ENCODE measurements at regions not wholly inside any gene's neighbourhood (a gene's known extent, or its start where the extent isn't known, plus 50 kb on each side); places are given as distances from the start of the nearest gene placed in this dataset.

- H3K36me3 ChIP-seq: no peaks in the 10 kb centered on the region
- peak in 1 of 2 experiments; percentile 64 for DNase-seq (ENCODE audit: low read depth in 1 of 2, low spot score in 2 of 2)
- H3K4me1 ChIP-seq (replicated peaks): peaks cover 39% of the 10 kb centered on the region
- H3K27ac ChIP-seq: 0 out of 2 replicates have a peak overlapping the region, but pooled peaks have one; percentile 21
- no peak overlapping the region for H3K4me3 ChIP-seq
- no peaks in the 10 kb centered on the region for H3K27me3 ChIP-seq (replicated peaks)
- H3K9me3 ChIP-seq (replicated peaks): no peaks in the 10 kb centered on the region
Measured at GRCh38 chr12:69059465-69060457, 126.8 kb upstream of the CPM start.

DNA sequence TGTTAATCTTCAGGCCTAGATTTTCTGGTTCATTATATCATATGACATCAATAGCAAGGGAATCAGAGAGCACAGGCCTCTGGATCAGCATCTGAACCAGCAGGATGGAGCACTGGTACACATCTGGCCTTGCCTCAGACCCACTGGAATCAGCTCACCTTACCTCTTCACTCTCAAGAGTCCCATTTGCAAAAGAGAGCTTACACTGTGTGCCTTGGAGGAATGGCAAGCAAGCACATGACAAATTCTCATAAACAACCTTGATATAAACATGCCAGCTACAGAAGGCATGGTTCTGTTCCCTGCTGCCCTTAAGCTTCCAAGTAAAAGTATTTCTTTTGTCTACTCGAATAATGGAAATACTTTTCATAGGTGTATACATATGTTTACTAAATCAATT, 128.6 kb upstream of the CPM start:
- H3K27ac ChIP-seq: no peak overlapping the region
- H3K4me1 ChIP-seq (replicated peaks): peaks cover 34% of the 10 kb centered on the region
- DNase-seq (ENCODE audit: low read depth in 1 of 2, low spot score in 2 of 2): no peak

GRCh38 chr12:69062621-69063237, 129.8 kb upstream of the CPM start:
- no peak for DNase-seq (ENCODE audit: low read depth in 1 of 2, low spot score in 2 of 2)
- peaks cover 25% of the 10 kb centered on the region for H3K4me1 ChIP-seq (replicated peaks)
- H3K27ac ChIP-seq: no peak overlapping the region

More for the DNA sequence above, 128.6 kb upstream of the CPM start:
- Histone ChIP-seq H3K9me3 (replicated peaks) (no peaks in the 10 kb centered on the region), H3K4me3 (no peak overlapping the region), H3K27me3 (replicated peaks) (no peaks in the 10 kb centered on the region), H3K36me3 (no peaks in the 10 kb centered on the region)

DNA sequence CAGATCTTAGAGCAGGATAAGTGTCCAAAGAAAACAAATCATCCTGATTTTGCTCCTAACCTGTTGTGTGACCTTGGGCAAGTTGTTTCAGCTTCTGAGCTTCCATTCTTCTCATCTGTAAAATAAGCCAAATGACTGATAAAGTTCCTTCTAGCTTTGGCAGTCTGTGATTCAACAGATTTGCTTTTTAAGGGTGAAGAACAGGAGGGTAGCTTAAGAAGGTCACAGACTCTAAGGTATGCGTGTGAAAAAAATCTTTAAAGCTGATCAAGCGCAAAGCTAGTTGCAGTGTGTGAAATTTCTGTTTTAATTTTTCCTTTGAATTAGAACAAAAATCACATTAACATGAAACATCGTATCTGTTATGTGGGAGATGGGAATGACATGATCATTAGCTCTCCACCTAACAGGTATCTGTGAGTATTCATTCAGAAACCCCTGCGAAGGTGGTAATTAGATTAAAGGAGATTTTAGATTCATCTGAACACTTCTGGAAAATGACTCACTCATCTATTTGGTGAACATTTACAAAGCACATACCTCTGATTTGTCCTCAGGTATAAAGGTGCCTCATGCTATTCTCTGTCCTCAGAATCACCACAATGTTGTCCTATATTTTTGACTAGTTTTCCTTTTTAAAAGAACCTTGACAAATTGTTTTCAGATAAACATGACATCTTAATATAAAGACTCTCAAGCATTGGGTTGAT, 131.9 kb upstream of the CPM start:
- H3K4me3 ChIP-seq: no peak overlapping the region
- H3K4me1 ChIP-seq (replicated peaks): peaks cover 22% of the 10 kb centered on the region
- H3K27me3 ChIP-seq (replicated peaks): no peaks in the 10 kb centered on the region
- no peak for DNase-seq (ENCODE audit: low read depth in 1 of 2, low spot score in 2 of 2)
- H3K27ac ChIP-seq: no peak overlapping the region
- no peaks in the 10 kb centered on the region for H3K36me3 ChIP-seq
- H3K9me3 ChIP-seq (replicated peaks): no peaks in the 10 kb centered on the region

More at GRCh38 chr12:69062621-69063237, 129.8 kb upstream of the CPM start:
- Histone ChIP-seq H3K27me3 (replicated peaks) (no peaks in the 10 kb centered on the region), H3K36me3 (no peaks in the 10 kb centered on the region), H3K4me3 (no peak overlapping the region), H3K9me3 (replicated peaks) (no peaks in the 10 kb centered on the region)

- no peak for DNase-seq (ENCODE audit: low read depth in 1 of 2, low spot score in 2 of 2)
Measured at GRCh38 chr12:69065775-69066174, 132.8 kb upstream of the CPM start.

DNA sequence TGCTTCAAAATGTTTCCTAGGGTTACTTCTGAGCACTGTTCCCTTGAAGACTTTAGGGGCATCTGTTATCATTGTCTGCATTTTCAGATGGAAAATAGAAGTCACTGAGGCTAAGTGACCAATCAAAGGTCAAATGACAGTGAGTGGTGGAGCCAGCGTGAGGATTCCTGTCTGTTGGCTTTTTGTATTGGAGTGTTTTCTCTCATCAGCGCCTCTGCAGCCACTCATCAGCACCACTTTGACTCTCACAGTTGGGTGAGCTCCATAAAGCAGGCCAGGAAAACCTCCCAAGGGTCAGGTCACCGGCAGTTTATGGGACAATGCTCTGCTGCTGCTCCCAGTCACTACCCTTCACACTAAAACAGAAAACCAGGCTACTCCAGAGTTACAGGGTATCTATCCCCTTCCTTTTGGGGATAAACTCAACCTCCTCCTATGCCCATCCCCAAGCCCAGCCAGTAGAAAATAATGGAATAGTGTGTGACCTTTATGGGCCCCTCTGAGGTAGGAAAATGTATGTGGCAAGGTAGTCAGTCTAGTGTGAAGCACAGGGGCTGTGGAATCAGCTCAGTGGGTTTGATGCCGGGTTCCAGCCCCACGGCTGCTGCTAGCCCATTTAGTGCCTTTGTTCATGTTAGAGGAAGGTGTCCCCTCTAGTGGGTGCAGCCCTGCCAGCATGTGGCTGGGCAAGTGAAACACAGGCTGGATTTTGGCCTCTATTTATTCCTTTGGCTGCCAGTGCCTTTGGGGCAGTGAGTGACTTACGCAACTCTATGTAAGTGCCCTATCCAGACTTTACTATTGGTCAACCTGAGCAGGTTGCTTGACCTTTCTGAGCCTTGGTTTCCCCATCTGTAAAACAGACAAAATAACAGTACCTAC, 133.8 kb upstream of the CPM start:
- H3K27me3 ChIP-seq (replicated peaks): no peaks in the 10 kb centered on the region
- H3K4me3 ChIP-seq: no peak overlapping the region
- H3K36me3 ChIP-seq: no peaks in the 10 kb centered on the region
- DNase-seq (ENCODE audit: low read depth in 1 of 2, low spot score in 2 of 2): no peak
- H3K4me1 ChIP-seq (replicated peaks): peaks cover 22% of the 10 kb centered on the region
- H3K27ac ChIP-seq: no peak overlapping the region
- no peaks in the 10 kb centered on the region for H3K9me3 ChIP-seq (replicated peaks)

More at GRCh38 chr12:69065775-69066174, 132.8 kb upstream of the CPM start:
- no peaks in the 10 kb centered on the region for H3K9me3 ChIP-seq (replicated peaks)
- H3K27me3 ChIP-seq (replicated peaks): no peaks in the 10 kb centered on the region
- no peak overlapping the region for H3K27ac ChIP-seq
- peaks cover 27% of the 10 kb centered on the region for H3K4me1 ChIP-seq (replicated peaks)
- no peaks in the 10 kb centered on the region for H3K36me3 ChIP-seq
- H3K4me3 ChIP-seq: no peak overlapping the region

- DNase-seq (ENCODE audit: low read depth in 1 of 2, low spot score in 2 of 2): no peak
- Histone ChIP-seq H3K27ac (no peak overlapping the region), H3K27me3 (replicated peaks) (no peaks in the 10 kb centered on the region)
Measured at GRCh38 chr12:69067713-69068112, 134.7 kb upstream of the CPM start.

DNA sequence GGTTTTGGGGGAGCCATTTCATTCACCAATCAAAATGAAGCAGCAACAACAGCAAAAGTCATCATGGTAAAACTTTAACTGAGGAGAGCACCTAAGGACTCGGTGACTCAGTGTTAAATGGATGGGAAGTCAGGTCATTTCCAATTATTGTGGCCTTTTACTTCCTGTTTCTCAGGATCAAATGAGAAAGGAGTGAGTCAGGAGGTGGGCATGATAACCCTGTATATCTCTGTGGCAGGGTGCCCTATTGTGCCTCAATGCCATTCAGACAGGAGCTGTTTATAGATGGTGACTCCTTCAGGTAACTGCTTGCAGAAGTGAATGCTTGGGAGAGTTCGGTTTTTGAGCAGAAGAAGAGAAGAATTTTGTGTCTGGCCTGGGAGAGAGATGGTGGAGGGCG, 135.5 kb upstream of the CPM start:
- Histone ChIP-seq H3K9me3 (replicated peaks) (no peaks in the 10 kb centered on the region), H3K27ac (no peak overlapping the region)
- peak in 1 of 2 experiments; percentile 28 for DNase-seq (ENCODE audit: low read depth in 1 of 2, low spot score in 2 of 2)

More at GRCh38 chr12:69067713-69068112, 134.7 kb upstream of the CPM start:
- no peaks in the 10 kb centered on the region for H3K36me3 ChIP-seq
- H3K4me1 ChIP-seq (replicated peaks): peaks cover 19% of the 10 kb centered on the region
- H3K4me3 ChIP-seq: no peak overlapping the region
- H3K9me3 ChIP-seq (replicated peaks): no peaks in the 10 kb centered on the region

DNA sequence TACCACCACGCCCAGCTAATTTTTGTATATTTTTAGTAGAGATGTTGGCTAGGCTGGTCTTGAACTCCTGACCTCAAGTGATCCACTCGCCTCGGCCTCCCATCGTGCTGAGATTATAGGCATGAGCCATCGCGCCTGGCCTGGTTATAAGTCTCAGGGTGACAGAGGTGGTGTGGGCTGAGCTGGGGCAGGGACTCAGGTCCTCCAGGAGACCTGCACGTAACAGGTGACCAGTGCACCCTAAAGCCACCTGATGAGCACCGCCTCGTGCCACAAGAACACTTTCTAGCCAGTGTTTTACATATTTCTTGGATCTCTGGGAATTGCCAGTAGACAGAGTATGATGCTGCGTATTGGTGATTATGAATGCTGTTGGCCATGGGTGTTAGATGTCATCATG, 136.5 kb upstream of the CPM start:
- Histone ChIP-seq H3K27ac (no peak overlapping the region), H3K4me1 (replicated peaks) (peaks cover 19% of the 10 kb centered on the region), H3K4me3 (no peak overlapping the region), H3K9me3 (replicated peaks) (no peaks in the 10 kb centered on the region), H3K36me3 (no peaks in the 10 kb centered on the region), H3K27me3 (replicated peaks) (no peaks in the 10 kb centered on the region)
- DNase-seq (ENCODE audit: low read depth in 1 of 2, low spot score in 2 of 2): no peak

More for the DNA sequence above, 135.5 kb upstream of the CPM start:
- H3K4me3 ChIP-seq: no peak overlapping the region
- peaks cover 19% of the 10 kb centered on the region for H3K4me1 ChIP-seq (replicated peaks)
- no peaks in the 10 kb centered on the region for H3K27me3 ChIP-seq (replicated peaks)
- H3K36me3 ChIP-seq: no peaks in the 10 kb centered on the region

GRCh38 chr12:69070319-69071090, 137.5 kb upstream of the CPM start:
- Histone ChIP-seq H3K27me3 (replicated peaks) (no peaks in the 10 kb centered on the region), H3K4me1 (replicated peaks) (peaks cover 19% of the 10 kb centered on the region), H3K4me3 (no peak overlapping the region), H3K27ac (0 out of 2 replicates have a peak overlapping the region, but pooled peaks have one; percentile 7), H3K36me3 (no peaks in the 10 kb centered on the region), H3K9me3 (replicated peaks) (no peaks in the 10 kb centered on the region)
- peak; percentile 63 to 67 for DNase-seq (ENCODE audit: low read depth in 1 of 2, low spot score in 2 of 2)

- no peaks in the 10 kb centered on the region for H3K27me3 ChIP-seq (replicated peaks)
- no peak overlapping the region for H3K27ac ChIP-seq
- H3K9me3 ChIP-seq (replicated peaks): no peaks in the 10 kb centered on the region
- no peaks in the 10 kb centered on the region for H3K36me3 ChIP-seq
- H3K4me3 ChIP-seq: no peak overlapping the region
- peaks cover 19% of the 10 kb centered on the region for H3K4me1 ChIP-seq (replicated peaks)
- DNase-seq (ENCODE audit: low read depth in 1 of 2, low spot score in 2 of 2): no peak
Measured at GRCh38 chr12:69071091-69071370, 138.1 kb upstream of the CPM start.

- Histone ChIP-seq H3K27ac (no peak overlapping the region), H3K4me3 (no peak overlapping the region), H3K9me3 (replicated peaks) (no peaks in the 10 kb centered on the region), H3K4me1 (replicated peaks) (peaks cover 19% of the 10 kb centered on the region), H3K36me3 (no peaks in the 10 kb centered on the region), H3K27me3 (replicated peaks) (no peaks in the 10 kb centered on the region)
- DNase-seq (ENCODE audit: low read depth in 1 of 2, low spot score in 2 of 2): no peak
Measured at GRCh38 chr12:69073035-69073434, 140.1 kb upstream of the CPM start.
